ENCODE measurements at regions not wholly inside any gene's neighbourhood (a gene's known extent, or its start where the extent isn't known, plus 50 kb on each side); places are given as distances from the start of the nearest gene placed in this dataset.
A peak's percentile ranks its signal among the peaks of the same experiment; 100 is the strongest.

DNA sequence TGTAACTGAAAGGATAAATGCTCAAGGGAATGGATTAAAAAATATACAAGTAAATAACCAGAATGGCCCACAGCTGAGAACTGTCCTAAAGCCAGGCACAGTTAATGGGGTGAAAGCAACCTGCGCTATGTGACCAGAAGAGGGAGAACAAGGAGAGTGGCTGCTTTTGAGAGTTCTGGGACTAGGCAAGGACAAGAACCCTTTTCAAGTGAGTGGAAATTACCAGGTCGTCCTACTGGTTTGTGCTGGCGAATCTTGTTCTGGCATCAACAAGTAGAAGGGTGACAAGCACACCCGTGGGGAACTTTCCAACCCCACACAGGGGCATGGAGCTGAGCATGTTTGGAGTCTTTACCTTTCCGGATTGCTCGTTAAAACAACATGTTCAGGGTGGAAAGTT is 82.8 kb downstream of the TMEM17 start:
- H3K79me2 ChIP-seq (ENCODE audit: control insufficient read depth, insufficient read depth, low read length), result no peaks in the 10 kb centered on the region
- no peaks in the 10 kb centered on the region for H3K9me3 ChIP-seq (ENCODE audit: control insufficient read depth, insufficient read depth, low read depth, low read length)
- H3K36me3 ChIP-seq (ENCODE audit: control insufficient read depth, insufficient read depth, low read length), result no peaks in the 10 kb centered on the region
- TF ChIP-seq EZH2 (IDR thresholded peaks at IDR 0.05; ENCODE audit: low read length, missing control alignments) (no peak), CTCF (conservative IDR thresholded peaks at IDR 0.05 in 1 of 2, IDR thresholded peaks at IDR 0.05 in 1 of 2; ENCODE audit: low read depth in 1 of 2, low read length in 2 of 2) (peak; percentile 26 to 27)
- H2AFZ ChIP-seq (ENCODE audit: low read length), result no peak overlapping the region
- no peak overlapping the region for H3K4me2 ChIP-seq (ENCODE audit: extremely low read depth, insufficient read depth, low read length)
- H3K4me1 ChIP-seq (ENCODE audit: control insufficient read depth, extremely low read depth, insufficient read depth, low read length), result no peaks in the 10 kb centered on the region
- H3K27ac ChIP-seq (ENCODE audit: insufficient read depth, low read length), result no peak overlapping the region
- no peaks in the 10 kb centered on the region for H4K20me1 ChIP-seq (ENCODE audit: control insufficient read depth, extremely low read depth, insufficient read depth, low read length)
- no peaks in the 10 kb centered on the region for H3K27me3 ChIP-seq (ENCODE audit: control insufficient read depth, insufficient read depth, low read length)
- peak in 1 of 2 donors; percentile 8 for DNase-seq (ENCODE audit: low read depth in 2 of 2)
- no peak overlapping the region for H3K9ac ChIP-seq (ENCODE audit: insufficient read depth, low read length)
- no peak overlapping the region for H3K4me3 ChIP-seq (replicated peaks in 1 of 4; ENCODE audit: control extremely low read depth in 1 of 4, insufficient read depth in 1 of 4, low read depth in 3 of 4, low read length in 4 of 4)

GRCh38 chr2:62415518-62415917 is 90.5 kb downstream of the TMEM17 start:
- no peak for DNase-seq (ENCODE audit: low read depth in 2 of 2)
- TF ChIP-seq EZH2 (IDR thresholded peaks at IDR 0.05; ENCODE audit: low read length, missing control alignments), result no peak
- no peak for TF ChIP-seq CTCF (conservative IDR thresholded peaks at IDR 0.05 in 1 of 2, IDR thresholded peaks at IDR 0.05 in 1 of 2; ENCODE audit: low read depth in 1 of 2, low read length in 2 of 2)
- H2AFZ ChIP-seq (ENCODE audit: low read length), result no peak overlapping the region
- H3K4me1 ChIP-seq (ENCODE audit: control insufficient read depth, extremely low read depth, insufficient read depth, low read length), result peaks cover 6% of the 10 kb centered on the region
- H4K20me1 ChIP-seq (ENCODE audit: control insufficient read depth, extremely low read depth, insufficient read depth, low read length), result no peaks in the 10 kb centered on the region
- H3K79me2 ChIP-seq (ENCODE audit: control insufficient read depth, insufficient read depth, low read length), result no peaks in the 10 kb centered on the region
- H3K27me3 ChIP-seq (ENCODE audit: control insufficient read depth, insufficient read depth, low read length), result no peaks in the 10 kb centered on the region
- H3K9ac ChIP-seq (ENCODE audit: insufficient read depth, low read length), result no peak overlapping the region
- no peaks in the 10 kb centered on the region for H3K36me3 ChIP-seq (ENCODE audit: control insufficient read depth, insufficient read depth, low read length)
- no peak overlapping the region for H3K27ac ChIP-seq (ENCODE audit: insufficient read depth, low read length)
- no peaks in the 10 kb centered on the region for H3K9me3 ChIP-seq (ENCODE audit: control insufficient read depth, insufficient read depth, low read depth, low read length)
- H3K4me3 ChIP-seq (replicated peaks in 1 of 4; ENCODE audit: control extremely low read depth in 1 of 4, insufficient read depth in 1 of 4, low read depth in 3 of 4, low read length in 4 of 4), result no peak overlapping the region
- no peak overlapping the region for H3K4me2 ChIP-seq (ENCODE audit: extremely low read depth, insufficient read depth, low read length)

DNA sequence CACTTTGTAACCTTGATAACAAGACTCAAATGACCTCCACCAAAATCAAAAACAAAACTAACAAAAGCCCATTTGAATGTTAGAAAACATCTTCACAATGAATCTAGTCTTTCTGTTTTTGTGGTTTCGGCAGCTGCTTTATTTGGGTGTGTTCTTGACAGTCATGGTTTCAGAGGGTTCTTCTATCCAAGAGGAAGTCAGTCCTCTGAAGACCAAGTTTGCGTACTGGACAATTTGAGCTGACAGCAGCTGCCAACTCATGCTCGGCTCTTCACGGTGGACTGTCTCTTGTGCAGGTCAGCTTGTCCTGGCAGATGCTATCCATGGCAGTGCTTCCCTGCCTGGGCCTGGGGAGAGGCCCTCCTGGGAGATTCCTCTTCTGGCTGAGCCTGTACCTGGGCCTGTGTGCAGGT is 91.0 kb downstream of the TMEM17 start:
- H3K36me3 ChIP-seq (ENCODE audit: control insufficient read depth, insufficient read depth, low read length), result no peaks in the 10 kb centered on the region
- no peaks in the 10 kb centered on the region for H3K79me2 ChIP-seq (ENCODE audit: control insufficient read depth, insufficient read depth, low read length)
- no peaks in the 10 kb centered on the region for H3K27me3 ChIP-seq (ENCODE audit: control insufficient read depth, insufficient read depth, low read length)
- H4K20me1 ChIP-seq (ENCODE audit: control insufficient read depth, extremely low read depth, insufficient read depth, low read length), result no peaks in the 10 kb centered on the region
- DNase-seq (ENCODE audit: low read depth in 2 of 2), result no peak
- no peak overlapping the region for H3K4me3 ChIP-seq (replicated peaks in 1 of 4; ENCODE audit: control extremely low read depth in 1 of 4, insufficient read depth in 1 of 4, low read depth in 3 of 4, low read length in 4 of 4)
- no peak overlapping the region for H2AFZ ChIP-seq (ENCODE audit: low read length)
- H3K27ac ChIP-seq (ENCODE audit: insufficient read depth, low read length), result no peak overlapping the region
- H3K9ac ChIP-seq (ENCODE audit: insufficient read depth, low read length), result no peak overlapping the region
- no peak for TF ChIP-seq EZH2 (IDR thresholded peaks at IDR 0.05; ENCODE audit: low read length, missing control alignments)
- no peak overlapping the region for H3K4me2 ChIP-seq (ENCODE audit: extremely low read depth, insufficient read depth, low read length)
- H3K4me1 ChIP-seq (ENCODE audit: control insufficient read depth, extremely low read depth, insufficient read depth, low read length), result peaks cover 6% of the 10 kb centered on the region
- H3K9me3 ChIP-seq (ENCODE audit: control insufficient read depth, insufficient read depth, low read depth, low read length), result no peaks in the 10 kb centered on the region

Data from fibroblast of lung (primary cell).